ENCODE measurements at regions not wholly inside any gene's neighbourhood (a gene's known extent, or its start where the extent isn't known, plus 50 kb on each side); places are given as distances from the start of the nearest gene placed in this dataset.

DNA sequence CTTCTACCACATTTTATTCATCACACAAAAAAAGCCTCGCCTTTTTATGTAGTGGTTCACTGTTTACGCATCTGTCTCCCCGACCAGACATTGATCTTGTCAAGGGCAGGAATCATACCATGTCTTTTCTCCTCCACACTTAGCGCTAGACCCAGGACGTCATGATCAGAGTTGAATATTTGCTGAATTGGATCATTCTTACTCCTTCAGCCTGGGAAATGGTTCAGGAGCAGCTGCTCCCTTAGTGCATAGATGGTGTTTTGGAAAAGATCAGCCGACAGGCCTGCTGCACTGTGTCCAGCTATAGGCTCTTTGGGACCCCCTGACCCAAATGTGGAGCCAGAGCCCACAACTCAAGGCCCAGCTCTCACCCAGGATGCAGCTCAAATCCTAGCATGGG lies 249.1 kb upstream of the TMEM72 start:
- intact Hi-C loops (cut with DNase I), result no loop called here
- DNase-seq (ENCODE audit: low spot score), result no peak

DNA sequence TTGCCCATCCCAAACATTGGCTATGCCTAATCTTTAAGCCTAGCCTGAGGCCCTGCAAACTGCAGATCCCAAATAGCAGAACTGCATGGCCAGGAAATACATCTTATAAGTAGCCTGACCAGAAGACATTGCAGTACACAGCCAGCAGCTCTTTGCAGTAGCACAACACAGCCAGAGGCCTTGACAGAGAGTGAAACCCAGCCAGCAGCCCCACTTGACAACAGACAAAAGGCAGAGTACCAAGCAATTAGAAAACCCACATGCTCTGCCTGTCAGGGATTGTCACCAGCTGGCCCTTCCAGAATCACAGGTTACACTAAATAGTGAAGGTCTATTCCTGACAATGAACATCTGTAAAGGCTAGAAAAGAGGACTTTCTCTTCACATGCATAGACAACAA lies 242.8 kb upstream of the TMEM72 start:
- intact Hi-C loops (cut with DNase I), result no loop called here
- no peak for DNase-seq (ENCODE audit: low spot score)

DNA sequence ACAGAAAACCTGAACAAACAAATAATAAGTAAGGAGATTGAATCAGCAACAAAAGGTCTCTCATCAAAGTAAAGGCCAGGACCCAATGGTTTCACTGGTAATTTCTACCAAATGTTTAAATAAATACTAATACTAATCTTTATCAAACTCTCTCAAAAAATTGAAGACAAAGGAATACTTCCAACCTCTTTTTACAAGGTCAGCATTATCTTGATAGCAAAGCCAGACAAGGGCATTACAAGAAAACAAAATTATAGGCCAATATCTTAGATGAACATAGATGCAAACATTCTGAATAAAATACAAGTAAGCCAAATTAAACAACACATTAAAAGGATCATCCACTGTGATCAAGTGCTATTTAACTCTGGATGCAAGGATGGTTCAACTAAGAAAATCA lies 239.8 kb upstream of the TMEM72 start:
- no peak for DNase-seq (ENCODE audit: low spot score)
- intact Hi-C loops (cut with DNase I), result no loop called here

DNA sequence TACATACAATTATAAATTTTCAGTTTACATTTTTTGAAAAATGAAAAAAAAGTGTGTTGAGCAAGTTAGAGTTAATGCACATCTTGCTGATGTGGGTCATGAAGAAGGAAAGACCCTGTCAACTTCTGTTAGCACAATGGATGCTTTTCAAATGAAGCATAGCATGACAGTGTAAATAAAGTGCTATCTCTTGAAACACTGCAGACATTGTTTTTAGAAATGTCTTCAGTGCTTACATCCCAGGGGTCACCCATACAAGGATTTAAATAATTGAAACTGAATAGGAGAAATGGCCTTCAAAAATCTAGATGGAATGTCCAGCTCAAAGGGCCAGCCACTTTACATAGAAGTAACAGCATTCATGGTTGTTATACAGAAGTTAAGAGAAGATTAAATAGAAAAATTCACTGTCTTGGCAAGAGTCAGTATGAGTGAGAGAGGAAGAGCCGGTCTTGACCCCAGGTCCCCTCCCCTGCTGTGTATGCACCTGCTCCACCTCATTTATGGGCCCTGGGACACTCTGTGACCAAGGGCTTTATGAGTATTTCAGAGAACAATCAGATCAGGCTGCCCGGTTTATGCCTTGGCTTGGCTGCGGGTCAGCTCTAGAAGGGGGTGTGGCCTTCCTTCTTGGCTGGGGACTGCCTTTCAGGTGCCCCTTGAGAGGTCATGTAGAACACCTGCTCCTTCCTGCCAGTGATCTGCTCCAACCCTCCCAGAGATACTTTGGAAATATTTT lies 237.7 kb upstream of the TMEM72 start:
- DNase-seq (ENCODE audit: low spot score), result no peak
- intact Hi-C loops (cut with DNase I), result no loop called here

DNA sequence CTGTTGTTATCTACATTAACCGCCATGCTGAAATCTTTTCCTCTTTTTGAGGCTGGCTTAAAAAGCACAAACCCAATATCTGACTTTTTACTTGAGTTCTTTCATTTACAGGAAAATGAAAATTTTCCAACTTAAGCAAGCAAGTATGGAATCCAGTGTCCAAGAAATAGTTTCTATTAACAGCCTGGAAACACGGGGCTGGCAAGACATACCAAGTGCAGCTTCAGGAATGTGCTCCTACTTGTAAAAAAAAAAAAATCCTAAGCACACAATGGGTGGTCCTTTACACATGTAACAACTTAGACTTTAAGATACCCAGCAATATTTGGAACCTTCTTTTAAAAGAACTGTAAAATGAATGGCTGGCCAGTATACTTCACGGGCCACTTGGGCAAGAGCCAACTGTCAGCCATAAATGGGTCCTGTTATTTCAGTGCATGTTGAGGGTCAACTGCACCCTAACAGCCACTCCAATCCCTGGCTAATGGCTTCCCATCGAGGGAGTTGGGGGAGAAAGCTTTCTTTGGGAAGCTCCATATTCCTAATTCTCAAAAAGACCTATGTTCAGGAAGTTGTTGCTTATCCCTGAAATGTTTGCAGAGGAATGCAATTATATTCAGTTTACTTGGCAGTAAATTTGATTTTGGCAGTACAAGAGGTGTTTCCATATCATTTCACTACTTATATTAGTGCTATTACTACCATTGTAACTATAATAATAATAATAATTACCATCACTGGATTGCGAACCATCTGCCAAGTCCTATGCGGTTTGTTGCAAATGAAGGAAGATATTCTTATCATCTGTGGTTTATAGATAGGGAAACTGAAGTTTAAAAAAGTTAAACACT lies 236.4 kb upstream of the TMEM72 start:
- no peak for DNase-seq (ENCODE audit: low spot score)
- intact Hi-C loops (cut with DNase I), result no loop called here

DNA sequence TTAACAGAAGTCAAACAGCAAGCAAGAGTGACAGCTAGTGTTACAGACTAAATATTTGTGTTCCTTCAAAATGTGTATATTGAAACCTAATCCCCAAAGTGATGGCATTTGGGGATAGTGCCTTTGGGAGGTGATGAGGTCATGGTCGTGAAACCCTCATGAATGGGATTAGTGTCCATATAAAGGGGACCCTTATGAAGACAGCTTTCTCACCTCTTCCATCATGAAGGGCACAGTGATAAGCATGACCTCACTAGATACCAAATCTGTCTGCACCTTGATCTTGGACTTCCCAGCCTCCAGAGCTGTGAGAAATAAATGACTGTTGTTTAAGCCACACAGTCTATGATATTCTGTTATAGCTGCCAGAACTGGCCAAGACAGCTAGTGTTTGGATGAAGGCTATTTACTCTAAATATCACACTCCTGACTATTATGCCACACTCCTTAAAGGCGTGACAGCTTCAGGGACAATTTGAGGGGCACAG lies 235.7 kb upstream of the TMEM72 start:
- DNase-seq (ENCODE audit: low spot score), result no peak
- intact Hi-C loops (cut with DNase I), result no loop called here

- intact Hi-C loops (cut with DNase I), result no loop called here
Observed at GRCh38 chr10:44680764-44681163, 230.4 kb upstream of the TMEM72 start.

GRCh38 chr10:44682507-44682906 lies 228.6 kb upstream of the TMEM72 start:
- DNase-seq (ENCODE audit: low spot score), result no peak
- intact Hi-C loops (cut with DNase I), result no loop called here

More at GRCh38 chr10:44680764-44681163, 230.4 kb upstream of the TMEM72 start:
- no peak for DNase-seq (ENCODE audit: low spot score)

- no peak for DNase-seq (ENCODE audit: low spot score)
- intact Hi-C loops (cut with DNase I), result no loop called here
Observed at GRCh38 chr10:44684661-44685060, 226.5 kb upstream of the TMEM72 start.

GRCh38 chr10:44685220-44685619 lies 225.9 kb upstream of the TMEM72 start:
- no peak for DNase-seq (ENCODE audit: low spot score)
- intact Hi-C loops (cut with DNase I), result no loop called here

GRCh38 chr10:44685747-44686146 lies 225.4 kb upstream of the TMEM72 start:
- intact Hi-C loops (cut with DNase I), result no loop called here
- DNase-seq (ENCODE audit: low spot score), result no peak

- intact Hi-C loops (cut with DNase I), result no loop called here
- no peak for DNase-seq (ENCODE audit: low spot score)
Observed at GRCh38 chr10:44689368-44689767, 221.8 kb upstream of the TMEM72 start.

DNA sequence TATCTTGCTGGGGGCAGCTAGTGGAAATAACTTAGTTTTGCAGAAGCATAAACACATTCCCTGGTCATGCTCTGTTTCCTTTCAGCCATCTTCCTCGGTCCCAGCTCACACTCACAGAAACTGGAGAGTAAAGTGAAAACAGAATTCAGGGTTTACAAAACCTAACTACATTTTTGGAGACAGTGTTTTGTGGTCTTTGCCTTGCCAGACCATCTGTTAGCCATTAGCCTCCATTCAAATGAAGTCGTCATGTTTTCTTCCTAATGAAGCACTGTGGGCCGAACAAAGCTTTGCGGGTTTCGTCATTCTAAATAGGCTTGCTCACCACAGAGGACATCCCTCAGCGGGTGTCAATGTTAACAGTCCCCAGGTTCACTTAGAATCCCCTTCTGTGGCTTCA lies 214.6 kb upstream of the TMEM72 start:
- intact Hi-C loops (cut with DNase I), result no loop called here
- no peak for DNase-seq (ENCODE audit: low spot score)

DNA sequence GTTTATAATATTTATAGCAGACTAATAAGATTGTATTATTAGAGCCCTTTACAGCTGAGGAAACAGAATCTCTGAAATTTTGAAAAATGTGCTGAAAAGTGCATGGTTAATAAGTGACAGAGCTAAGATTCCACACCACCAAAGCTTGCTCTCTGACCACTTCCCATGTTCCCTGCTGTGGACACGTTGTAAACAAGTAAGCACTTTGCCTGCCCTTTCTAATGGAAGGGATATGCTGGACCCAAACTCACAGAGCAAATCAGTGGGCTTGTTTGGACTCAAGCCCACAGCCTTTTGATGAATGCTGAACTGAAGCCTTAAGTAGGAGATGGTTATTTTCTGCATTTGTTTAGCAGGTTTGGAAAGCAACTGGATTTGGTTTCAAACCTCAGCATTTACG lies 214.0 kb upstream of the TMEM72 start:
- intact Hi-C loops (cut with DNase I), result no loop called here
- DNase-seq (ENCODE audit: low spot score), result no peak

GRCh38 chr10:44702531-44702930 lies 208.6 kb upstream of the TMEM72 start:
- intact Hi-C loops (cut with DNase I), result no loop called here
- DNase-seq (ENCODE audit: low spot score), result no peak

GRCh38 chr10:44703241-44704155 lies 207.6 kb upstream of the TMEM72 start:
- no peak for DNase-seq (ENCODE audit: low spot score)
- intact Hi-C loops (cut with DNase I), result no loop called here

DNA sequence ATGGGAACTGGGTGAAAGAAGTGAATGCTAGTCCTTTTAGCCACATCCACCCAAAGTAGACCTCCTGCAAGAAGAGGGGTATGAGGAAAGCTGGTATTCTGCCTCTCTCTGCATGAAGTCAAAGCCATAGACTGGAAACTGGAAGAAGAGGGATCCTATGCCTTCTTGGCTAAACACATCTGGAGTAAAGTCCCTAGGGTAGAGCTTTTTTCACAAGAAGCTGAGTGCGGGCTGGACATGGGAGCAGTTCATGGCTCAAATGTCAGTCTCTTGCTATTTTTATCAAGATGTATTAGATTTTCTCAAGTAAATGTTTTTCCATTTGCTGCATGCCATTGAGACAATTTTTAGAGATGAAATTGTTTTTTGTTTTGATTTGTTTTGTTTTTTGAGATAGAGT lies 206.5 kb upstream of the TMEM72 start:
- intact Hi-C loops (cut with DNase I), result no loop called here
- no peak for DNase-seq (ENCODE audit: low spot score)

- intact Hi-C loops (cut with DNase I), result no loop called here
- no peak for DNase-seq (ENCODE audit: low spot score)
Observed at GRCh38 chr10:44706745-44707144, 204.4 kb upstream of the TMEM72 start.

- no peak for DNase-seq (ENCODE audit: low spot score)
- intact Hi-C loops (cut with DNase I), result no loop called here
Observed at GRCh38 chr10:44713307-44713706, 197.8 kb upstream of the TMEM72 start.

DNA sequence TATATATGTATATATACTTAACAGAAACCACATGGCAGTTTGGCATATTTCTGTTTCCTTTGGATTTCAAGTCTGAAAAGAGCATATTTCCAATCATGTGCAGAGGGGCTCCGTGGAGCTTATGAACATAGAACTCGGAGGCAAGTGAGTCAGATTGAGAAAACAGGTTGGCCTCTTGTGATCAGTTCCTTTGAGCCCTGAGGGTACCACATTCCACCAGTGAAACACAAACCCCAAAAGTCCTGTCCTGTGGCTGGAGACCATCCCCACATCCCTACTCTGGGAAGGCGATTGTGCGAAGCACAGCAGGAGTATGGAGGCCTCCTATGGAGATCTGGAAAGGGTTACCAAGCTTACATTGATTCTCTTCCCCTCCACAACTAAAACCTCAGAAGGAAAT lies 196.7 kb upstream of the TMEM72 start:
- intact Hi-C loops (cut with DNase I), result no loop called here
- DNase-seq (ENCODE audit: low spot score), result no peak

Measured in cardiac septum (tissue), 1 donor.